Liver (tissue), 3 donors: ENCODE measurements at regions not wholly inside any gene's neighbourhood (a gene's known extent, or its start where the extent isn't known, plus 50 kb on each side); places are given as distances from the start of the nearest gene placed in this dataset.

Experiments used
- CTCF ChIP-seq: fragments of 150-350 bp; IDR thresholded peaks from 2 replicates; pipeline ENCODE4 v1.5.1; 2017; ENCODE audit warnings: improper control_type of control experiment, low read depth, low read length; ENCODE audit not compliant: missing input control
- MAX ChIP-seq: IDR thresholded peaks from 2 replicates; pipeline ENCODE4 v1.6.1; 2016; ENCODE audit warnings: antibody characterized with exemption
- NR2F2 ChIP-seq: IDR thresholded peaks from 2 replicates; pipeline ENCODE4 v1.6.1; 2016; ENCODE audit warnings: antibody characterized with exemption
- donor health status: healthy.
- donor health status: healthy.

GRCh38 chr2:51219468-51219867 is 187.5 kb upstream of the NRXN1 start:
- TF ChIP-seq CTCF (no peak), MAX (no peak), NR2F2 (no peak)
